Thyroid gland (tissue), 4 donors: ENCODE measurements at regions not wholly inside any gene's neighbourhood (a gene's known extent, or its start where the extent isn't known, plus 50 kb on each side); places are given as distances from the start of the nearest gene placed in this dataset.

Experiments
- DNase-seq, 2 donors: peaks; one replicate each; pipeline ENCODE4 v3.0.0-alpha.2; 2019
- H3K27ac ChIP-seq, 3 donors: fragments of 200-600 bp; sonication (generic); 1 replicate in 2 of 3; 2 replicates in 1 of 3; pipeline ENCODE4 v1.5.1; 2016 to 2019; ENCODE audit warnings: mild to moderate bottlenecking in 1 of 3, moderate library complexity in 1 of 3
- H3K27me3 ChIP-seq: fragments of 200-600 bp; sonication (generic); one replicate; pipeline ENCODE4 v1.5.1; 2019
- H3K36me3 ChIP-seq, 2 donors: fragments of 200-600 bp; sonication (generic); one replicate each; pipeline ENCODE4 v1.5.1; 2016 to 2019
- H3K4me1 ChIP-seq, 2 donors: fragments of 200-600 bp; sonication (generic); one replicate each; pipeline ENCODE4 v1.5.1; 2017 to 2019
- H3K4me3 ChIP-seq, 3 donors: fragments of 200-600 bp; sonication (generic); replicated peaks in 1 of 3; 1 replicate in 2 of 3; 2 replicates in 1 of 3; pipeline ENCODE4 v1.5.1; 2016; ENCODE audit warnings: mild to moderate bottlenecking in 1 of 3
- H3K9me3 ChIP-seq: fragments of 200-600 bp; sonication (generic); one replicate; pipeline ENCODE4 v1.5.1; 2017
- CTCF ChIP-seq, 6 experiments: fragments of 200-600 bp in 3 of 6; fragments of 450-650 bp in 3 of 6; sonication (generic) in 3 of 6; IDR thresholded peaks; one replicate each; pipeline ENCODE4 v1.5.1; 2016 to 2019; ENCODE audit warnings: antibody characterized with exemption in 6 of 6, mild to moderate bottlenecking in 2 of 6, inconsistent platforms in 1 of 6, moderate library complexity in 1 of 6
- POLR2A ChIP-seq, 2 donors: fragments of 450-650 bp; IDR thresholded peaks; one replicate each; pipeline ENCODE4 v1.6.1; 2017; ENCODE audit warnings: antibody characterized with exemption in 2 of 2, mild to moderate bottlenecking in 2 of 2, moderate library complexity in 1 of 2
- WGBS, 2 donors: methylation state at CpG; one replicate each; pipeline ENCODE4 v1.1.5; 2017; 5-methylcytosine and 5-hydroxymethylcytosine counted together
- intact Hi-C: fragments of 100-400 bp; cut with DNase I; formaldehyde crosslinking; loops from one replicate; pipeline ENCODE4 v1.15.1; 2023

GRCh38 chr13:99057310-99057975 is 79.6 kb upstream of the DOCK9 start:
- no peak for TF ChIP-seq CTCF (IDR thresholded peaks at IDR 0.05)
- TF ChIP-seq POLR2A (IDR thresholded peaks at IDR 0.05) = no peak
- no peak overlapping the region for H3K27ac ChIP-seq
- no peak for DNase-seq
- intact Hi-C loops = no loop called here
- peaks cover 16 to 69% of the 10 kb centered on the region in 2 donors for H3K4me1 ChIP-seq
- no peaks in the 10 kb centered on the region for H3K9me3 ChIP-seq
- WGBS, 2 donors = 81 to 87% methylated on average over 4 of the region's 4 CpGs
- no peak overlapping the region for H3K4me3 ChIP-seq
- no peaks in the 10 kb centered on the region for H3K27me3 ChIP-seq
- no peaks in the 10 kb centered on the region for H3K36me3 ChIP-seq

- DNase-seq = no peak
- Histone ChIP-seq H3K36me3 (no peaks in the 10 kb centered on the region), H3K4me1 (peaks cover 6 to 70% of the 10 kb centered on the region in 2 donors), H3K9me3 (no peaks in the 10 kb centered on the region), H3K27ac (no peak overlapping the region), H3K27me3 (no peaks in the 10 kb centered on the region), H3K4me3 (no peak overlapping the region)
- intact Hi-C loops = no loop called here
- 89 to 96% methylated on average over 7 to 8 of the region's 8 CpGs for WGBS, 2 donors
- TF ChIP-seq POLR2A (IDR thresholded peaks at IDR 0.05) (no peak), CTCF (IDR thresholded peaks at IDR 0.05) (no peak)
These were observed 80.9 kb upstream of the DOCK9 start for GRCh38 chr13:99058527-99059495.

GRCh38 chr13:99059498-99060075 is 81.7 kb upstream of the DOCK9 start:
- H3K4me3 ChIP-seq = no peak overlapping the region
- no peaks in the 10 kb centered on the region for H3K9me3 ChIP-seq
- TF ChIP-seq CTCF (IDR thresholded peaks at IDR 0.05) (no peak), POLR2A (IDR thresholded peaks at IDR 0.05) (no peak)
- DNase-seq = no peak
- no peaks in the 10 kb centered on the region for H3K36me3 ChIP-seq
- peaks cover 6 to 63% of the 10 kb centered on the region in 2 donors for H3K4me1 ChIP-seq
- intact Hi-C loops = no loop called here
- H3K27me3 ChIP-seq = no peaks in the 10 kb centered on the region
- WGBS, 2 donors = 93 to 98% methylated on average over 3 of the region's 3 CpGs
- H3K27ac ChIP-seq = no peak overlapping the region

- H3K9me3 ChIP-seq = no peaks in the 10 kb centered on the region
- DNase-seq = no peak
- H3K27ac ChIP-seq = peak overlapping the region in 1 of 3 donors; percentile 67
- H3K36me3 ChIP-seq = no peaks in the 10 kb centered on the region
- H3K4me1 ChIP-seq = peaks cover 6 to 67% of the 10 kb centered on the region in 2 donors
- intact Hi-C loops = no loop called here
- H3K4me3 ChIP-seq = no peak overlapping the region
- H3K27me3 ChIP-seq = no peaks in the 10 kb centered on the region
- 79 to 86% methylated on average over 4 of the region's 4 CpGs for WGBS, 2 donors
- TF ChIP-seq POLR2A (IDR thresholded peaks at IDR 0.05) = no peak
- TF ChIP-seq CTCF (IDR thresholded peaks at IDR 0.05) = no peak
These were observed 83.5 kb upstream of the DOCK9 start for GRCh38 chr13:99061411-99061810.
